Body of pancreas (tissue), 4 donors: ENCODE measurements at regions not wholly inside any gene's neighbourhood (a gene's known extent, or its start where the extent isn't known, plus 50 kb on each side); places are given as distances from the start of the nearest gene placed in this dataset.

ENCODE experiments used
- CTCF ChIP-seq, 7 experiments: fragments of 450-650 bp in 4 of 7; fragments of 200-600 bp in 3 of 7; sonication (generic) in 3 of 7; IDR thresholded peaks; one replicate each; pipeline ENCODE4 v1.5.1; 2016 to 2019; ENCODE audit warnings: antibody characterized with exemption in 7 of 7
- POLR2A ChIP-seq, 3 donors: fragments of 450-650 bp; IDR thresholded peaks; one replicate each; pipeline ENCODE4 v1.6.1; 2016; ENCODE audit warnings: antibody characterized with exemption in 3 of 3, mild to moderate bottlenecking in 2 of 3

- TF ChIP-seq POLR2A (IDR thresholded peaks at IDR 0.05) (no peak), CTCF (IDR thresholded peaks at IDR 0.05) (no peak)
Measured at GRCh38 chr20:60221593-60221992, 263.4 kb downstream of the CDH26 start.
